ENCODE measurements at regions not wholly inside any gene's neighbourhood (a gene's known extent, or its start where the extent isn't known, plus 50 kb on each side); places are given as distances from the start of the nearest gene placed in this dataset.

DNA sequence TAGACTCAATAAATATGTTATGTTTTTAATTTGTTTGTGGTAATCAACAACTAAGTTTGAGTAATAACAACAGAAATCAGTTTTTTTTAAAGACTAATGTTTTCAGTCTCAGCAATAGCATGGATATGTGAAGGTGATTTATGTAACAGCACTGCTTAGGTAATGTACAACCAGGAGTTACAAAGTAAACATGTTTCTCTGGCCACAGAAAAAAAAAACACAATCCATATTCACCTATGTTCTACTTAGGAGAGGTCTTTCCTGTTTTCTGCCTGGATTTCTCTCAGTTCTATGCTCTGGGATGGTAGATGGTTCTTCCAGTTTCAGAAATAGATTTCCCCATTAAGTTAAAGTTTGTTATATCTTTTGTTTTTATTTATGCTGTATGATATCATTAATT is 579.4 kb downstream of the SI start:
- DNase-seq (ENCODE audit: low spot score) = no peak
- TF ChIP-seq, protein P1, sequence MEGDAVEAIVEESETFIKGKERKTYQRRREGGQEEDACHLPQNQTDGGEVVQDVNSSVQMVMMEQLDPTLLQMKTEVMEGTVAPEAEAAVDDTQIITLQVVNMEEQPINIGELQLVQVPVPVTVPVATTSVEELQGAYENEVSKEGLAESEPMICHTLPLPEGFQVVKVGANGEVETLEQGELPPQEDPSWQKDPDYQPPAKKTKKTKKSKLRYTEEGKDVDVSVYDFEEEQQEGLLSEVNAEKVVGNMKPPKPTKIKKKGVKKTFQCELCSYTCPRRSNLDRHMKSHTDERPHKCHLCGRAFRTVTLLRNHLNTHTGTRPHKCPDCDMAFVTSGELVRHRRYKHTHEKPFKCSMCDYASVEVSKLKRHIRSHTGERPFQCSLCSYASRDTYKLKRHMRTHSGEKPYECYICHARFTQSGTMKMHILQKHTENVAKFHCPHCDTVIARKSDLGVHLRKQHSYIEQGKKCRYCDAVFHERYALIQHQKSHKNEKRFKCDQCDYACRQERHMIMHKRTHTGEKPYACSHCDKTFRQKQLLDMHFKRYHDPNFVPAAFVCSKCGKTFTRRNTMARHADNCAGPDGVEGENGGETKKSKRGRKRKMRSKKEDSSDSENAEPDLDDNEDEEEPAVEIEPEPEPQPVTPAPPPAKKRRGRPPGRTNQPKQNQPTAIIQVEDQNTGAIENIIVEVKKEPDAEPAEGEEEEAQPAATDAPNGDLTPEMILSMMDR (conservative IDR thresholded peaks at IDR 0.05; ENCODE audit: low read depth) = no peak
- POLR2A ChIA-PET (ENCODE audit: low non-redundant PET) = no interaction called here
- CTCF ChIA-PET = no interaction called here
- no peak overlapping the region for H3K27ac ChIP-seq

DNA sequence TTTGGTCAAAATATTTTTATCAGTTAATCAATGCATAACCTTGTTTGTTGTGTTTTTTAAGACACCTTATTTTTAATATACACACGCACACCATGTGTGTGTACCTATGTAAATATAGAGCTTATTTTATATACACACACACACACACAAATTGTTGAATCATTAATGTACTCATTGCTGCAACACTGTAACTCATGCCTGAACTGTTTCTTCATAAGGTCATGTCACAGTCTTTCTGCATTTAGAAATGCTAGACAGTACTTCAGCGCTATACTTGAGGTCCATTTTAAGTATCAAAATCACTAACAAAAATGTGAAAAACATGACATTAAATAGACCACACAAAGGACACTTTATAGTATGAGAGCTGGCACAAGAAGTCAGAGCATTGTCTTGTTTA is 589.4 kb downstream of the SI start:
- H3K27ac ChIP-seq = no peak overlapping the region
- POLR2A ChIA-PET (ENCODE audit: low non-redundant PET) = no interaction called here
- TF ChIP-seq, protein P1 (conservative IDR thresholded peaks at IDR 0.05; ENCODE audit: low read depth) = no peak
- DNase-seq (ENCODE audit: low spot score) = no peak
- CTCF ChIA-PET = no interaction called here

DNA sequence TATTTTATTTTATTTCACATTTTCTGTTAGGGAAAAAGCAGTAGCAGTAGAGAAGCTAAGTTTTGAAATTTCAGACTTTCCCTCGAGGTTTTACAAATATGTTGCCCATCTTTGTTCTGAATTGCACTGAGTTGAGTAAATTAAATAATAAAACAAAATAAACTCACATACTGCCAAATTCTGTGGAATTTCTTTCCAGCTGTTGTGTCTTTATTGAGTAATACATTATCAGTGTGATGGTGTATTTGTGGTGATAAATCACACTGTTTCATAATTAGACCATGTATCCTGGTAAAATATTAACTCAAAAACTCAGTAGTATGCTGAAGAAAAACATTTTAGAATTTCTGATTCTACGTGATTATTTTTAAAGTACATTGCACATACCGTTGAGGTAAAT is 592.1 kb downstream of the SI start:
- DNase-seq (ENCODE audit: low spot score) = no peak
- POLR2A ChIA-PET (ENCODE audit: low non-redundant PET) = no interaction called here
- H3K27ac ChIP-seq = no peak overlapping the region
- TF ChIP-seq, protein P1 (conservative IDR thresholded peaks at IDR 0.05; ENCODE audit: low read depth) = no peak
- CTCF ChIA-PET = no interaction called here

DNA sequence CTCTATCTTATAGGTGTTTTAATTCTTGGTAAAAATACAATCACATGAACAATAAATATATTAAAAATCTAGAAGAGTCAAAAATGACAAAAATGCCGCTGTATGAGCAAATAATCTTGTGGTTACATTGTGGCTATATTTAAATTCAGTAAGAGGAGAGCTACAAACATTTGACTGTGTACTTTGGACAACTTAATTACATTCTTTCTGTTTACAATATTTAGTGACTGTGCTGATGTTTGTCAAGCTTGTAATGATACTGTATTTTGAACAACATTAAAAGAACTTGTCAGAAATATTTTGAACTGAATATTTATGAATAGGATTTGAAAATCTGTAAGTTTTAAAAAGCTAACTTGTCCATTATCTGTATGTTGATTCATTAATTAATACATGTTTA is 598.3 kb downstream of the SI start:
- no peak overlapping the region for H3K27ac ChIP-seq
- no peak for DNase-seq (ENCODE audit: low spot score)
- CTCF ChIA-PET = no interaction called here
- POLR2A ChIA-PET (ENCODE audit: low non-redundant PET) = no interaction called here
- TF ChIP-seq, protein P1 (conservative IDR thresholded peaks at IDR 0.05; ENCODE audit: low read depth) = no peak

DNA sequence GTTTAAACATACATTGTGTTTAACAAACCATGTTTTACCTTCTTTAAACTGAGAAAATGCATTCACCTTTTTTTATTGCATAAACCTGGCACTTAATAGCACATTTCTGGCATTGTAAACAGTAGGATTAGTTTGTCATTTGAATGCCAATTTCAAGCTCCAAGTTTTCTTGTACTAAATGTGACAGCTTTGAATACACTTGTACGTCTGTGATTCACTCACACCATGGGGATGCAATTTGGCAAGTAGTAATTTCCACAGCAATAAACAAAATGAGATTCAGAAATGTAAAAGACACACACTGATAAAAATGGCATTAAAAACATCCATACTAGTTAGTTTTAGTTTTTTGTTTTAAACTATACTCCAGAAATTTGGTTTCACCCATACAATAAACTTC is 598.9 kb downstream of the SI start:
- no peak for DNase-seq (ENCODE audit: low spot score)
- TF ChIP-seq, protein P1 (conservative IDR thresholded peaks at IDR 0.05; ENCODE audit: low read depth) = no peak
- H3K27ac ChIP-seq = no peak overlapping the region
- CTCF ChIA-PET = no interaction called here
- POLR2A ChIA-PET (ENCODE audit: low non-redundant PET) = no interaction called here

DNA sequence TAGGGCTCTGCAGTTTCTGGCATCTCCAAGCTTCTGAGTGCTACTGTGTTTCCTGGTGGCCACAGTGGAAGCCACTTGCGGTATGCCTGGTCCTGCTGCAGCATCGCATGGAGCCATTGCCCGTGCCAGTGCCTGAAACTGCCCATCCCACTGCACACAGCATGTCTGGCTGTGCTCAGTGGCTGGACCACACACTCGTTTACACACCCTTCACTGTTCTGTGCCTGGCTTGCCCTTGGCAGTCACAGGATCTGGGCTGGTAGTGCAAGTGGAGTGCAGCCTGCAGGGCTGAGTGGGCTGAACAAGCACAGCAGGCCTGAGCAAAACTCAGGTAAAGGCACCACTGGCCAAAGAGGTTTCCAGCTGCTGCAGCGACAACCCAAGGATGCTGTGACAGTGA is 600.0 kb downstream of the SI start:
- CTCF ChIA-PET = no interaction called here
- TF ChIP-seq, protein P1 (conservative IDR thresholded peaks at IDR 0.05; ENCODE audit: low read depth) = no peak
- POLR2A ChIA-PET (ENCODE audit: low non-redundant PET) = no interaction called here
- DNase-seq (ENCODE audit: low spot score) = no peak
- H3K27ac ChIP-seq = no peak overlapping the region

DNA sequence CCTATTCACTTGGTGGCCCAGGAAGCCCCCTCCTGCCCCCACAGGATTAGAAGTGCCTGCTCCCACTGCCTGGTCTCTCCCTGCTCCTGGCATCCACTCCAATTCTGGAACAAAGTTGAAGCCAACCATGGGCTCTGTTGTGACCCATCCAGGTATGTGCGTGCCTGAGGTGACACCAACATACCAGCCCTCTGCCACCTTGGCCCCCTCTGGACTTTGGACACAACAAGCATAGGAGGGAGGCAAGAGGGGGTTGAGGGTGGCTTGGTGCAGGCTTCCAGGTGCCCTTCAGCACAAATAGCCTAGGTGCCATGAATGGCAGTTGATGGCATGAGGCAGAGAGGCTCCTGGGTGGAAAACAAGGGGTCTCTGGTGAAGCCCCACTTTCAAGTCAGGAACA is 600.9 kb downstream of the SI start:
- no peak for DNase-seq (ENCODE audit: low spot score)
- H3K27ac ChIP-seq = no peak overlapping the region
- ChIA-PET CTCF (no interaction called here), POLR2A (ENCODE audit: low non-redundant PET) (no interaction called here)
- TF ChIP-seq, protein P1 (conservative IDR thresholded peaks at IDR 0.05; ENCODE audit: low read depth) = no peak
